Ovary (tissue), 7 donors: ENCODE measurements at regions not wholly inside any gene's neighbourhood (a gene's known extent, or its start where the extent isn't known, plus 50 kb on each side); places are given as distances from the start of the nearest gene placed in this dataset.

Experiments
- DNase-seq, 5 donors: peaks; one replicate each; pipeline ENCODE4 v3.0.0-alpha.2; 2019 to 2020
- H3K27ac ChIP-seq, 2 donors: fragments of 200-600 bp; one replicate each; pipeline versions ENCODE4 v1.5.1 to v1.8.0; 2019 to 2022
- H3K27me3 ChIP-seq: fragments of 200-600 bp; one replicate; pipeline ENCODE4 v1.8.0; 2022
- H3K36me3 ChIP-seq: fragments of 200-600 bp; sonication (generic); one replicate; pipeline ENCODE4 v1.5.1; 2019
- H3K4me1 ChIP-seq: one replicate; pipeline ENCODE4 v1.8.1; 2013; ENCODE audit warnings: mild to moderate bottlenecking, moderate library complexity; ENCODE audit not compliant: insufficient read depth
- H3K4me3 ChIP-seq: fragments of 200-600 bp; sonication (generic); one replicate; pipeline ENCODE4 v1.5.1; 2017
- H3K9me3 ChIP-seq, 2 donors: fragments of 200-600 bp in 1 of 2; sonication (generic) in 1 of 2; one replicate each; pipeline versions ENCODE4 v1.5.1 to v1.8.1; 2013 to 2019; ENCODE audit warnings: mild to moderate bottlenecking in 1 of 2, moderate library complexity in 1 of 2
- EP300 ChIP-seq: sonication (generic); formaldehyde crosslinking; IDR thresholded peaks from one replicate; pipeline ENCODE4 v1.6.1; 2017; ENCODE audit warnings: antibody characterized with exemption
- POLR2A ChIP-seq: fragments of 450-650 bp; IDR thresholded peaks from one replicate; pipeline ENCODE4 v1.6.1; 2017; ENCODE audit warnings: antibody characterized with exemption, mild to moderate bottlenecking, moderate library complexity
- WGBS, 3 donors: extraction: QIAGEN DNeasy Blood & Tissue Kit in 1 of 3; methylation state at CpG; one replicate each; pipeline versions ENCODE4 v1.1.5 to v1.1.7; 2013 to 2017; 5-methylcytosine and 5-hydroxymethylcytosine counted together
- intact Hi-C, 4 donors: fragments of 100-400 bp; cut with DNase I; formaldehyde crosslinking; loops; one replicate each; pipeline versions ENCODE4 v1.11.0 to v1.15.1; 2022 to 2023
- TF ChIP-seq, protein P1 (sequence below), 3 donors: fragments of 450-650 bp in 2 of 3; fragments of 200-600 bp in 1 of 3; IDR thresholded peaks; one replicate each; pipeline versions ENCODE4 v1.5.1 to v1.8.0; 2016 to 2022; ENCODE audit warnings: antibody characterized with exemption in 3 of 3, mild to moderate bottlenecking in 1 of 3
- donor health status: DM: no; HTN: no; CAD: no; lungs with moderate emphysema.
- donor health status: DM: no; HTN: no; CAD: no.
- donor health status: Bipolar disorder and iron deficiency.
- donor health status: DM: no; HTN: no; CAD: no.
- donor health status: DM: yes; HTN: yes; CAD: no.

DNA sequence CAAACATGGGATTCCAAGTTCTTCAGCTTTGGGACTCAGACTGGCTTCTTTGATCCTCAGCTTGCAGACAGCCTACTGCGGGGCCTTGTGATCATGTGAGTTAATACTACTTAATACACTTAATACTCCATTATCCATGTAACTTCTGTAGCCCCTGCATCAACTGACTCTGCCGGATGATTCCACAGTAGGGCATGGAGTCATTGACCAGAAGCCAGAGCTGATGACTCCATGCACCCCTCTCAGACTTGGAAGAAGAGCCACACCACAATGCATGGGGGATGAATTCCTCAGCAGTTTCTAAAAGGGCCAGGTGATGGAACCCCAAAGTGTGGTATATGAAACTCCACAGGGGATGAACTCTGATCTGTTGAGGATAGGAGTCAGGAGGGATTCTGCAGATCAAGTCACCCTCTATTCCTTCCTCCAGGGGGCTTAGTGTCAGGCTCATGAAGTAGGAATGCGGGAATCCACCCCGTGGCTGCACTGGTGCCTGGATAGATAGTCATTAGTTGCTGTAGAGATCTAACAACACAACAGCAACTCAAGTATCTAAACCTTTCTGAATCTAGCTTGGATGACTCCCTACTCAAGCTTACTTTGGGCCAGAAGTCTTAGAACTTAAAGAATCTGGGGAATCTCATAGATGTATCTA lies 70.2 kb downstream of the GPR6 start:
- Histone ChIP-seq H3K4me3 (no peak overlapping the region), H3K4me1 (no peaks in the 10 kb centered on the region), H3K27ac (no peak overlapping the region), H3K9me3 (no peaks in the 10 kb centered on the region), H3K27me3 (no peaks in the 10 kb centered on the region), H3K36me3 (no peaks in the 10 kb centered on the region)
- WGBS, 3 donors: 84 to 91% (median 91%) methylated on average over 4 of the region's 4 CpGs
- TF ChIP-seq EP300 (no peak), POLR2A (no peak)
- TF ChIP-seq, protein P1, sequence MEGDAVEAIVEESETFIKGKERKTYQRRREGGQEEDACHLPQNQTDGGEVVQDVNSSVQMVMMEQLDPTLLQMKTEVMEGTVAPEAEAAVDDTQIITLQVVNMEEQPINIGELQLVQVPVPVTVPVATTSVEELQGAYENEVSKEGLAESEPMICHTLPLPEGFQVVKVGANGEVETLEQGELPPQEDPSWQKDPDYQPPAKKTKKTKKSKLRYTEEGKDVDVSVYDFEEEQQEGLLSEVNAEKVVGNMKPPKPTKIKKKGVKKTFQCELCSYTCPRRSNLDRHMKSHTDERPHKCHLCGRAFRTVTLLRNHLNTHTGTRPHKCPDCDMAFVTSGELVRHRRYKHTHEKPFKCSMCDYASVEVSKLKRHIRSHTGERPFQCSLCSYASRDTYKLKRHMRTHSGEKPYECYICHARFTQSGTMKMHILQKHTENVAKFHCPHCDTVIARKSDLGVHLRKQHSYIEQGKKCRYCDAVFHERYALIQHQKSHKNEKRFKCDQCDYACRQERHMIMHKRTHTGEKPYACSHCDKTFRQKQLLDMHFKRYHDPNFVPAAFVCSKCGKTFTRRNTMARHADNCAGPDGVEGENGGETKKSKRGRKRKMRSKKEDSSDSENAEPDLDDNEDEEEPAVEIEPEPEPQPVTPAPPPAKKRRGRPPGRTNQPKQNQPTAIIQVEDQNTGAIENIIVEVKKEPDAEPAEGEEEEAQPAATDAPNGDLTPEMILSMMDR (IDR thresholded peaks at IDR 0.05): no peak
- DNase-seq: no peak
- intact Hi-C loops: no loop called here

DNA sequence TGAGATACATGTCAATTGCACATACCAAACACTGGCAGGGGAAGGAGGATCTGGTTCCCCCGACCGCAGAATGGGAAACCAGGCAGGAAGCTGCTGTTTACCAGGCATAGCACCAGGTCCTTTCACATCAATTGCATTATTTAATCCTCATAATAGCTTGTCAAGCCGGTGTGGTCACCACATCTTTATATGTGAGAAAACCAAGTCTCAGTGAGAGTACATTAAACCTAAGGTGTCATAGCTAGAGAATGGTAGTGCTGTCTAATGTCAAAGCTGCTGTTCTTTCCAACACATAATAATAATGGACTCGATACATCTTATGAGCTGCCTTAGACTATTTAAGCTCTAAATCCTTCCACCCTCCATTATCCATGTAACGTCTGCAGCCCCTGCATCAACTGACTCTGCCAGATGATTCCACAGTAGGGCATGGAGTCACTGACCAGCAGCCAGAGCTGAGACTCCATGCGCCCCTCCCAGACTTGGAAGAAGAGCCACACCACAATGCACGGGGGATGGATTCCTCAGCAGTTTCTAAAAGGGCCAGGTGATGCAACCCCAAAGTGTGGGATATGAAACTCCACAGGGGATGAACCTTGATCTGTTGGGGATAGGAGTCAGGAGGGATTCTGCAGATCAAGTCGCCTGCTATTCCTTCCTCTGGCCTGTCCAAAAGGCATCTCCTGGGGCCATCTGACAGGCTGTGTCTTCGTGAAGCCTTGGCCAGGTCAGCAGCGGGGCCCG lies 71.8 kb downstream of the GPR6 start:
- 68 to 80% (median 78%) methylated on average over 11 of the region's 11 CpGs for WGBS, 3 donors
- no peaks in the 10 kb centered on the region for H3K4me1 ChIP-seq
- no peak for TF ChIP-seq EP300
- TF ChIP-seq, protein P1 (IDR thresholded peaks at IDR 0.05): no peak
- TF ChIP-seq POLR2A: no peak
- DNase-seq: no peak
- no peaks in the 10 kb centered on the region for H3K27me3 ChIP-seq
- intact Hi-C loops: loop anchor here in 3 of 4 donors (5.0 to 10.0 kb wide), 3 partner anchors 348 to 1692 kb away; no protein-coding TSS in a partner anchor
- H3K36me3 ChIP-seq: no peaks in the 10 kb centered on the region
- H3K27ac ChIP-seq: no peak overlapping the region
- H3K9me3 ChIP-seq: no peaks in the 10 kb centered on the region
- no peak overlapping the region for H3K4me3 ChIP-seq
